Spleen (tissue), 7 donors: ENCODE measurements at regions not wholly inside any gene's neighbourhood (a gene's known extent, or its start where the extent isn't known, plus 50 kb on each side); places are given as distances from the start of the nearest gene placed in this dataset.

Source experiments
- POLR2A ChIP-seq, 3 donors: fragments of 450-650 bp; IDR thresholded peaks; one replicate each; pipeline ENCODE4 v1.5.1; 2017; ENCODE audit warnings: antibody characterized with exemption in 3 of 3, mild to moderate bottlenecking in 1 of 3
- POLR2AphosphoS5 ChIP-seq, 3 donors: sonication (generic); formaldehyde crosslinking; IDR thresholded peaks; one replicate each; pipeline ENCODE4 v1.5.1; 2017; ENCODE audit warnings: antibody characterized with exemption in 3 of 3
- TF ChIP-seq, protein P1 (sequence below), 11 experiments: fragments of 200-600 bp in 7 of 11; fragments of 450-650 bp in 4 of 11; sonication (generic) in 4 of 11; IDR thresholded peaks in 8 of 11; conservative IDR thresholded peaks in 3 of 11; 1 replicate in 7 of 11; 2 replicates in 4 of 11; pipeline versions ENCODE4 v1.4.0 to v1.8.0; 2016 to 2021; ENCODE audit warnings: antibody characterized with exemption in 11 of 11, inconsistent platforms in 4 of 11, mild to moderate bottlenecking in 1 of 11
- donor health status: DM: no; HTN: no; CAD: no; lungs with moderate emphysema.
- donor health status: DM: no; HTN: no; CAD: no.
- donor health status: DM: no; HTN: no; CAD: no.

DNA sequence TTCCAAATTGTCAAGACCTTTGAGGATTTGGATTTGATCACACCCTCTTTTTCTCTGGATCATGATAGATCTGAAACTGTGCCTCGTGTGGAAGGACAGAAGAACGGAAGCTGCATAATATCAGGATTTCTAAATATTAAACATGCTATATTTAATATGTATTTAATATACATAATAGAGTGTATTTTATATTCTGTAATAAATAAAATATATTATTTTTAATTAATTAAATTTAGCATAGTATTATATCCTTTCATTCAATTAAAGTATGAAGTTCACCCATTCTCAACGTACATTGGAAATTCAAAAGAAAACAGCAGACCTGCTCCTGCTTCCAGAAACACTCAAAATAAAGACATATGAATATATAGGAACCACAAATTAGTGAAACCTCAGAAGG, 70.6 kb upstream of the GLIS3 start:
- TF ChIP-seq, protein P1, sequence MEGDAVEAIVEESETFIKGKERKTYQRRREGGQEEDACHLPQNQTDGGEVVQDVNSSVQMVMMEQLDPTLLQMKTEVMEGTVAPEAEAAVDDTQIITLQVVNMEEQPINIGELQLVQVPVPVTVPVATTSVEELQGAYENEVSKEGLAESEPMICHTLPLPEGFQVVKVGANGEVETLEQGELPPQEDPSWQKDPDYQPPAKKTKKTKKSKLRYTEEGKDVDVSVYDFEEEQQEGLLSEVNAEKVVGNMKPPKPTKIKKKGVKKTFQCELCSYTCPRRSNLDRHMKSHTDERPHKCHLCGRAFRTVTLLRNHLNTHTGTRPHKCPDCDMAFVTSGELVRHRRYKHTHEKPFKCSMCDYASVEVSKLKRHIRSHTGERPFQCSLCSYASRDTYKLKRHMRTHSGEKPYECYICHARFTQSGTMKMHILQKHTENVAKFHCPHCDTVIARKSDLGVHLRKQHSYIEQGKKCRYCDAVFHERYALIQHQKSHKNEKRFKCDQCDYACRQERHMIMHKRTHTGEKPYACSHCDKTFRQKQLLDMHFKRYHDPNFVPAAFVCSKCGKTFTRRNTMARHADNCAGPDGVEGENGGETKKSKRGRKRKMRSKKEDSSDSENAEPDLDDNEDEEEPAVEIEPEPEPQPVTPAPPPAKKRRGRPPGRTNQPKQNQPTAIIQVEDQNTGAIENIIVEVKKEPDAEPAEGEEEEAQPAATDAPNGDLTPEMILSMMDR (IDR thresholded peaks at IDR 0.05 in 8 of 11, conservative IDR thresholded peaks at IDR 0.05 in 3 of 11): no peak
- no peak for TF ChIP-seq POLR2AphosphoS5 (IDR thresholded peaks at IDR 0.05)
- no peak for TF ChIP-seq POLR2A (IDR thresholded peaks at IDR 0.05)
